H9 (cell line): ENCODE measurements at regions not wholly inside any gene's neighbourhood (a gene's known extent, or its start where the extent isn't known, plus 50 kb on each side); places are given as distances from the start of the nearest gene placed in this dataset.

Experiments
- DNase-seq: peaks from one replicate; pipeline ENCODE4 v3.0.0-alpha.2; 2017
- H2AFZ ChIP-seq: one replicate; pipeline ENCODE4 v1.6.1; 2013; ENCODE audit warnings: mild to moderate bottlenecking, low read length, control low read depth, moderate library complexity
- H2AK5ac ChIP-seq: 2 replicates; pipeline ENCODE4 v1.6.1; 2013; ENCODE audit warnings: low read length, control low read depth, mixed read lengths; ENCODE audit not compliant: insufficient read length
- H2BK120ac ChIP-seq: one replicate; pipeline ENCODE4 v1.6.1; 2013; ENCODE audit warnings: low read depth, mild to moderate bottlenecking, low read length, control low read depth, inconsistent platforms; ENCODE audit not compliant: poor library complexity, severe bottlenecking
- H2BK12ac ChIP-seq: 2 replicates; pipeline ENCODE4 v1.6.1; 2013; ENCODE audit warnings: low read length, control low read depth, mixed read lengths, low read depth; ENCODE audit not compliant: insufficient read length
- H2BK15ac ChIP-seq: 2 replicates; pipeline ENCODE4 v1.6.1; 2013; ENCODE audit warnings: low read depth, low read length, control low read depth
- H2BK20ac ChIP-seq: one replicate; pipeline ENCODE4 v1.6.1; 2013; ENCODE audit warnings: low read depth, mild to moderate bottlenecking, low read length, control low read depth, inconsistent platforms; ENCODE audit not compliant: poor library complexity, severe bottlenecking
- H2BK5ac ChIP-seq: 2 replicates; pipeline ENCODE4 v1.6.1; 2013; ENCODE audit warnings: low read length, control low read depth, mixed read lengths; ENCODE audit not compliant: insufficient read length
- H3K14ac ChIP-seq: 2 replicates; pipeline ENCODE4 v1.6.1; 2013; ENCODE audit warnings: low read length, control low read depth; ENCODE audit not compliant: insufficient read depth
- H3K18ac ChIP-seq: 2 replicates; pipeline ENCODE4 v1.6.1; 2013; ENCODE audit warnings: low read depth, mild to moderate bottlenecking, mixed read lengths, low read length, control low read depth; ENCODE audit not compliant: insufficient read length
- H3K23ac ChIP-seq: 2 replicates; pipeline ENCODE4 v1.6.1; 2013; ENCODE audit warnings: low read length, control low read depth, mixed read lengths, low read depth; ENCODE audit not compliant: insufficient read length
- H3K23me2 ChIP-seq: 2 replicates; pipeline ENCODE4 v1.6.1; 2013; ENCODE audit warnings: low read depth, mild to moderate bottlenecking, mixed read lengths, low read length, control low read depth; ENCODE audit not compliant: insufficient read length, poor library complexity, severe bottlenecking
- H3K27ac ChIP-seq: 2 replicates; pipeline ENCODE4 v1.5.1; 2013; ENCODE audit warnings: low read length, control low read depth, mixed read lengths, low read depth; ENCODE audit not compliant: insufficient read length
- H3K27me3 ChIP-seq: 2 replicates; pipeline ENCODE4 v1.6.1; 2013; ENCODE audit warnings: low read length, control low read depth, inconsistent platforms; ENCODE audit not compliant: insufficient read depth
- H3K4ac ChIP-seq: 2 replicates; pipeline ENCODE4 v1.6.1; 2013; ENCODE audit warnings: low read depth, mild to moderate bottlenecking, control low read depth, inconsistent platforms, low read length, moderate library complexity
- H3K4me1 ChIP-seq: 2 replicates; pipeline ENCODE4 v1.6.1; 2013; ENCODE audit warnings: low read length, control low read depth, inconsistent platforms; ENCODE audit not compliant: insufficient read depth
- H3K4me2 ChIP-seq: 2 replicates; pipeline ENCODE4 v1.6.1; 2013; ENCODE audit warnings: low read length, control low read depth, mixed read lengths; ENCODE audit not compliant: insufficient read length, insufficient read depth
- H3K56ac ChIP-seq: 2 replicates; pipeline ENCODE4 v1.6.1; 2013; ENCODE audit warnings: low read depth, mild to moderate bottlenecking, mixed read lengths, low read length, control low read depth; ENCODE audit not compliant: insufficient read length
- H3K79me1 ChIP-seq: 2 replicates; pipeline ENCODE4 v1.6.1; 2013; ENCODE audit warnings: low read depth, mild to moderate bottlenecking, moderate library complexity, low read length, control low read depth, inconsistent platforms; ENCODE audit not compliant: insufficient read depth, poor library complexity, severe bottlenecking
- H3K79me2 ChIP-seq: 2 replicates; pipeline ENCODE4 v1.6.1; 2013; ENCODE audit warnings: low read length, control low read depth, inconsistent platforms; ENCODE audit not compliant: insufficient read depth
- H3K9ac ChIP-seq: 2 replicates; pipeline ENCODE4 v1.6.1; 2013; ENCODE audit warnings: low read length, control low read depth, mixed read lengths; ENCODE audit not compliant: insufficient read length; ENCODE audit errors: extremely low read depth
- H3K9me3 ChIP-seq: one replicate; pipeline ENCODE4 v1.6.1; 2013; ENCODE audit warnings: low read depth, low read length, inconsistent platforms; ENCODE audit not compliant: control insufficient read depth
- H3T11ph ChIP-seq: one replicate; pipeline ENCODE4 v1.6.1; 2013; ENCODE audit warnings: mild to moderate bottlenecking, low read length, control low read depth, inconsistent platforms
- H4K20me1 ChIP-seq: one replicate; pipeline ENCODE4 v1.6.1; 2013; ENCODE audit not compliant: control insufficient read depth, insufficient read length, insufficient read depth
- H4K5ac ChIP-seq: 2 replicates; pipeline ENCODE4 v1.6.1; 2013; ENCODE audit warnings: low read depth, mild to moderate bottlenecking, mixed read lengths, low read length, control low read depth; ENCODE audit not compliant: insufficient read length
- H4K8ac ChIP-seq: replicated peaks from 2 replicates; pipeline ENCODE4 v1.6.1; 2013; ENCODE audit warnings: low read length, control low read depth, mixed read lengths, low read depth; ENCODE audit not compliant: insufficient read length
- H4K91ac ChIP-seq: 2 replicates; pipeline ENCODE4 v1.6.1; 2013; ENCODE audit warnings: low read depth, mild to moderate bottlenecking, moderate library complexity, mixed read lengths, low read length, control low read depth; ENCODE audit not compliant: insufficient read length
- H3K27ac Mint-ChIP-seq, 3 experiments: 2 replicates in 2 of 3; 3 replicates in 1 of 3; pipeline ENCODE4 v1.8.0; 2020 to 2021; ENCODE audit warnings: mixed read lengths in 3 of 3, mild to moderate bottlenecking in 1 of 3, moderate library complexity in 1 of 3
- H3K27me3 Mint-ChIP-seq: 2 replicates; pipeline ENCODE4 v1.8.0; 2021; ENCODE audit warnings: low read depth, mild to moderate bottlenecking, moderate library complexity, mixed read lengths
- H3K36me3 Mint-ChIP-seq, 3 experiments: 2 replicates in 2 of 3; 3 replicates in 1 of 3; pipeline ENCODE4 v1.8.0; 2020 to 2021; ENCODE audit warnings: low read depth in 3 of 3, mixed read lengths in 3 of 3; ENCODE audit not compliant: insufficient read depth in 1 of 3
- H3K4me1 Mint-ChIP-seq, 2 experiments: 2 replicates each; pipeline ENCODE4 v1.8.0; 2020; ENCODE audit warnings: mixed read lengths in 2 of 2
- H3K4me3 Mint-ChIP-seq, 2 experiments: 2 replicates in 1 of 2; 3 replicates in 1 of 2; pipeline ENCODE4 v1.8.0; 2020 to 2021; ENCODE audit warnings: mild to moderate bottlenecking in 2 of 2, mixed read lengths in 2 of 2, moderate library complexity in 1 of 2
- H3K9me3 Mint-ChIP-seq, 2 experiments: 2 replicates in 1 of 2; 3 replicates in 1 of 2; pipeline ENCODE4 v1.8.0; 2020; ENCODE audit warnings: mild to moderate bottlenecking in 2 of 2, mixed read lengths in 2 of 2, moderate library complexity in 1 of 2
- WGBS: extraction: QIAGEN DNeasy Blood & Tissue Kit; methylation state at CpG from one replicate; pipeline ENCODE4 v1.1.7; 2013; ENCODE audit warnings: missing lambda C conversion rate, low lambda C conversion rate, mixed read lengths; ENCODE audit not compliant: insufficient read length; ENCODE audit errors: extremely low coverage; 5-methylcytosine and 5-hydroxymethylcytosine counted together
- TF ChIP-seq, protein P1 (sequence below): fragments of 200-600 bp; sonication (generic); conservative IDR thresholded peaks from 3 replicates; pipeline ENCODE4 v1.8.0; 2021; ENCODE audit warnings: antibody characterized with exemption, mild to moderate bottlenecking

DNA sequence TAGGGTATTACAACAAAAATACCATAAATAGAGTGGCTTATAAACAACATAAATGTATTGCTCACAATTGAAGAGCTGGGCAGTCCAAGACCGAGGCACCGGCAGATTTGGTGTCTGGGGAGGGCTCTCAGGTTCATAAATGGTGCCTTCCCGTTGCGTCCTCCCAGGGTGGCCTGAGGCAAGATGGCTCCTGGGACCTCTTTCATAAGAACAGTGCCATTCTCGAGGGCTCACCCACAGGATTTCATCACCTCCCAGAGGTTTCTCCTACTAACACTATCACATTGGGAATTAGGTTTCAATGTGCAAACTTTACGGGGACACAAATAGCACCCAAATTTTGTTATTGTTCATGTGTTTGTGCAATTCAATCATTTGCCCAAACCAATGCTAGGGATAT lies 793.5 kb upstream of the HS6ST1 start:
- H3K4me1 ChIP-seq, result no peaks in the 10 kb centered on the region
- no peak overlapping the region for H3K4me2 ChIP-seq
- H4K8ac ChIP-seq, result no peak overlapping the region
- H3K9ac ChIP-seq, result no peak overlapping the region
- H2BK20ac ChIP-seq, result no peak overlapping the region
- WGBS, result no CpG with 5 or more reads among the region's 6 CpGs
- no peak overlapping the region for H4K91ac ChIP-seq
- no peak overlapping the region for H2AK5ac ChIP-seq
- no peak overlapping the region for H2BK12ac ChIP-seq
- TF ChIP-seq, protein P1, sequence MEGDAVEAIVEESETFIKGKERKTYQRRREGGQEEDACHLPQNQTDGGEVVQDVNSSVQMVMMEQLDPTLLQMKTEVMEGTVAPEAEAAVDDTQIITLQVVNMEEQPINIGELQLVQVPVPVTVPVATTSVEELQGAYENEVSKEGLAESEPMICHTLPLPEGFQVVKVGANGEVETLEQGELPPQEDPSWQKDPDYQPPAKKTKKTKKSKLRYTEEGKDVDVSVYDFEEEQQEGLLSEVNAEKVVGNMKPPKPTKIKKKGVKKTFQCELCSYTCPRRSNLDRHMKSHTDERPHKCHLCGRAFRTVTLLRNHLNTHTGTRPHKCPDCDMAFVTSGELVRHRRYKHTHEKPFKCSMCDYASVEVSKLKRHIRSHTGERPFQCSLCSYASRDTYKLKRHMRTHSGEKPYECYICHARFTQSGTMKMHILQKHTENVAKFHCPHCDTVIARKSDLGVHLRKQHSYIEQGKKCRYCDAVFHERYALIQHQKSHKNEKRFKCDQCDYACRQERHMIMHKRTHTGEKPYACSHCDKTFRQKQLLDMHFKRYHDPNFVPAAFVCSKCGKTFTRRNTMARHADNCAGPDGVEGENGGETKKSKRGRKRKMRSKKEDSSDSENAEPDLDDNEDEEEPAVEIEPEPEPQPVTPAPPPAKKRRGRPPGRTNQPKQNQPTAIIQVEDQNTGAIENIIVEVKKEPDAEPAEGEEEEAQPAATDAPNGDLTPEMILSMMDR, result no peak
- no peaks in the 10 kb centered on the region for H3K23me2 ChIP-seq
- no peaks in the 10 kb centered on the region for H3K36me3 Mint-ChIP-seq
- H3K4ac ChIP-seq, result no peak overlapping the region
- no peak overlapping the region for H4K5ac ChIP-seq
- H3K79me1 ChIP-seq, result no peaks in the 10 kb centered on the region
- H2BK5ac ChIP-seq, result no peak overlapping the region
- no peak overlapping the region for H3K56ac ChIP-seq
- no peaks in the 10 kb centered on the region for H3K9me3 Mint-ChIP-seq
- no peaks in the 10 kb centered on the region for H3K27me3 ChIP-seq
- no peak overlapping the region for H3K27ac Mint-ChIP-seq
- H4K20me1 ChIP-seq, result no peaks in the 10 kb centered on the region
- H2BK120ac ChIP-seq, result no peak overlapping the region
- H3K14ac ChIP-seq, result no peak overlapping the region
- no peaks in the 10 kb centered on the region; the same call in 1 of the 2 replicates for H3K27me3 Mint-ChIP-seq
- no peak overlapping the region for H3K23ac ChIP-seq
- no peak overlapping the region for H3K27ac ChIP-seq
- H3K79me2 ChIP-seq, result no peaks in the 10 kb centered on the region
- no peak overlapping the region for H2BK15ac ChIP-seq
- no peak overlapping the region for H2AFZ ChIP-seq
- H3K9me3 ChIP-seq, result no peaks in the 10 kb centered on the region
- no peak overlapping the region for H3T11ph ChIP-seq
- H3K4me3 Mint-ChIP-seq, result no peak overlapping the region
- no peak for DNase-seq
- H3K18ac ChIP-seq, result no peak overlapping the region
- H3K4me1 Mint-ChIP-seq, result peaks cover 7 to 8% of the 10 kb centered on the region in 2 experiments
